Neural cell (in vitro differentiated cells): ENCODE measurements at regions not wholly inside any gene's neighbourhood (a gene's known extent, or its start where the extent isn't known, plus 50 kb on each side); places are given as distances from the start of the nearest gene placed in this dataset.

Source experiments
- CTCF ChIP-seq: fragments of 450-650 bp; IDR thresholded peaks from 2 replicates; pipeline ENCODE4 v1.5.1; 2014; ENCODE audit warnings: antibody characterized with exemption, mild to moderate bottlenecking, moderate library complexity; ENCODE audit not compliant: poor library complexity, severe bottlenecking
- POLR2AphosphoS5 ChIP-seq: IDR thresholded peaks from 2 replicates; pipeline ENCODE4 v1.6.1; 2012
- RAD21 ChIP-seq: fragments of 450-650 bp; conservative IDR thresholded peaks from 2 replicates; pipeline ENCODE4 v1.6.1; 2014; ENCODE audit warnings: antibody characterized with exemption, mild to moderate bottlenecking, moderate library complexity
- SMC3 ChIP-seq: fragments of 450-650 bp; conservative IDR thresholded peaks from 2 replicates; pipeline ENCODE4 v1.6.1; 2014; ENCODE audit warnings: antibody characterized with exemption, mild to moderate bottlenecking, moderate library complexity; ENCODE audit not compliant: poor library complexity

GRCh38 chr12:65672441-65672840 lies 151.8 kb upstream of the HMGA2 start:
- TF ChIP-seq CTCF (no peak), RAD21 (no peak), SMC3 (no peak), POLR2AphosphoS5 (no peak)
